ENCODE measurements at regions not wholly inside any gene's neighbourhood (a gene's known extent, or its start where the extent isn't known, plus 50 kb on each side); places are given as distances from the start of the nearest gene placed in this dataset.

- Mint-ChIP-seq H3K27me3 (ENCODE audit: low read depth) (peaks cover 6% of the 10 kb centered on the region), H3K4me1 (no peaks in the 10 kb centered on the region), H3K4me3 (no peak overlapping the region), H3K9me3 (no peaks in the 10 kb centered on the region), H3K36me3 (no peaks in the 10 kb centered on the region), H3K27ac (no peak overlapping the region)
- TF ChIP-seq, protein P1, sequence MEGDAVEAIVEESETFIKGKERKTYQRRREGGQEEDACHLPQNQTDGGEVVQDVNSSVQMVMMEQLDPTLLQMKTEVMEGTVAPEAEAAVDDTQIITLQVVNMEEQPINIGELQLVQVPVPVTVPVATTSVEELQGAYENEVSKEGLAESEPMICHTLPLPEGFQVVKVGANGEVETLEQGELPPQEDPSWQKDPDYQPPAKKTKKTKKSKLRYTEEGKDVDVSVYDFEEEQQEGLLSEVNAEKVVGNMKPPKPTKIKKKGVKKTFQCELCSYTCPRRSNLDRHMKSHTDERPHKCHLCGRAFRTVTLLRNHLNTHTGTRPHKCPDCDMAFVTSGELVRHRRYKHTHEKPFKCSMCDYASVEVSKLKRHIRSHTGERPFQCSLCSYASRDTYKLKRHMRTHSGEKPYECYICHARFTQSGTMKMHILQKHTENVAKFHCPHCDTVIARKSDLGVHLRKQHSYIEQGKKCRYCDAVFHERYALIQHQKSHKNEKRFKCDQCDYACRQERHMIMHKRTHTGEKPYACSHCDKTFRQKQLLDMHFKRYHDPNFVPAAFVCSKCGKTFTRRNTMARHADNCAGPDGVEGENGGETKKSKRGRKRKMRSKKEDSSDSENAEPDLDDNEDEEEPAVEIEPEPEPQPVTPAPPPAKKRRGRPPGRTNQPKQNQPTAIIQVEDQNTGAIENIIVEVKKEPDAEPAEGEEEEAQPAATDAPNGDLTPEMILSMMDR (IDR thresholded peaks at IDR 0.05; ENCODE audit: unreplicated experiment), result no peak
- DNase-seq (ENCODE audit: low spot score in 2 of 2, unreplicated experiment in 2 of 2), result no peak
Measured at GRCh38 chr4:165662341-165662740, 210.7 kb upstream of the TLL1 start.

- Mint-ChIP-seq H3K9me3 (no peaks in the 10 kb centered on the region), H3K27me3 (ENCODE audit: low read depth) (peaks cover 3% of the 10 kb centered on the region), H3K4me3 (no peak overlapping the region), H3K36me3 (no peaks in the 10 kb centered on the region), H3K4me1 (no peaks in the 10 kb centered on the region), H3K27ac (no peak overlapping the region)
- TF ChIP-seq, protein P1 (IDR thresholded peaks at IDR 0.05; ENCODE audit: unreplicated experiment), result no peak
- DNase-seq (ENCODE audit: low spot score in 2 of 2, unreplicated experiment in 2 of 2), result no peak
Measured at GRCh38 chr4:165663411-165663810, 209.6 kb upstream of the TLL1 start.

DNA sequence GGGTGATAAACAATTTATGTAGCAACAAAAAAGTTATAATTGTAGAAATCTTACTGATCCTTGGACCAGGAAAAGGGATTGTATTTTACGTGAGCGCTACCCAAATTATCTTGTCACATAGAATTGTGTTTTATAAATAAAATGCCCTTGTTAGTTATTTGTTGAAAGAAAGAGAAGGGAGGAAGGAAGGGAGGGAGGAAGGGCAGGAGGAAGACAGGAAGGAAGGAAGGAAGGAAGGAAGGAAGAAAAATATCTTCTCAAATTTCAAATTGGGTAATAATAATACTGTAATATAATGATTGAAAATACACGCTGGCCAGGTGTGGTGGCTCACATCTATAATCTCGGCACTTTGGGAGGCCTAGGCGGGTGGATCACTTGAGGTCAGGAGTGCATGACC is 206.2 kb upstream of the TLL1 start:
- H3K36me3 Mint-ChIP-seq, result no peaks in the 10 kb centered on the region
- no peak overlapping the region for H3K27ac Mint-ChIP-seq
- peaks cover 5% of the 10 kb centered on the region for H3K4me1 Mint-ChIP-seq
- no peaks in the 10 kb centered on the region for H3K9me3 Mint-ChIP-seq
- TF ChIP-seq, protein P1 (IDR thresholded peaks at IDR 0.05; ENCODE audit: unreplicated experiment), result no peak
- H3K27me3 Mint-ChIP-seq (ENCODE audit: low read depth), result no peaks in the 10 kb centered on the region
- no peak for DNase-seq (ENCODE audit: low spot score in 2 of 2, unreplicated experiment in 2 of 2)
- H3K4me3 Mint-ChIP-seq, result no peak overlapping the region

DNA sequence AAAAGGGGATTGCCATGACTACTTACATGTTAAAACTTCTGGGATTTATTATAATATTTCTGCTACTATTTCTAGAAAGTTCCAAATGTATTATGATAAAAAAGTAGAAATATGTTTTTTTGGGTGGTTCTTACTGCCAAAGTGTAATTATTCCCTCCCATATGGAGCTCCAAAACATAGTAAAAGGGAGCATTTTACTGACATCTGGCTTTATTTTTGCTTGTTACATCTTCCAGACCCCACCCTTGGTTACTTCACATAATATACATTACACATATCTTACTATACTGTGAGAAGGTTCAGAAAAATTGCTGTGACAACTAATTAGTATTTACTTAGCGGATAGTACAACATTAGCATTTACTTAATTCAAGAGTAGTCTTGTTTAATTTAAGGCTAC is 205.1 kb upstream of the TLL1 start:
- TF ChIP-seq, protein P1 (IDR thresholded peaks at IDR 0.05; ENCODE audit: unreplicated experiment), result no peak
- Mint-ChIP-seq H3K4me3 (no peak overlapping the region), H3K4me1 (peaks cover 5% of the 10 kb centered on the region), H3K9me3 (no peaks in the 10 kb centered on the region), H3K27ac (no peak overlapping the region), H3K36me3 (no peaks in the 10 kb centered on the region), H3K27me3 (ENCODE audit: low read depth) (no peaks in the 10 kb centered on the region)
- no peak for DNase-seq (ENCODE audit: low spot score in 2 of 2, unreplicated experiment in 2 of 2)

DNA sequence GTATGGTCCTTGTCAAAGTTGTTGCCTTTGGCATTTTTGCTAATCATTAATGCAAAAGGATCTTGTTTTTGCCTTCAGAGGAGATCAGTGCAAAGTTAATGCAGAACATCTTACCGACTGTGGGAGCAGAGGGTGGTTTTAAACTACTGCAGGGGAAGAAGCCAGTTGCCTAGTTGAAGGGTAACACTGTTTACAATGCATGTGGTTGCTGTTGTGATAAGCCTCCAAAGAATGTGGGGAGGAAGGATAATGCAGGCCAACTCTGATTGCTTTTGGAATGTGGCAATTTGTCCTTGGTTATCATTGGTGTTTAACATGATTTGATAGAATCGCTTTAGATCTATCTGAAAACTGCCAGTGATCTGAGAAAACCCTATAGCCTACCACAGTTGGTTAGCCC is 204.3 kb upstream of the TLL1 start:
- Mint-ChIP-seq H3K4me3 (no peak overlapping the region), H3K9me3 (no peaks in the 10 kb centered on the region), H3K36me3 (no peaks in the 10 kb centered on the region), H3K27me3 (ENCODE audit: low read depth) (no peaks in the 10 kb centered on the region), H3K4me1 (peaks cover 5% of the 10 kb centered on the region), H3K27ac (peak overlapping the region; percentile 0)
- DNase-seq (ENCODE audit: low spot score in 2 of 2, unreplicated experiment in 2 of 2), result no peak
- TF ChIP-seq, protein P1 (IDR thresholded peaks at IDR 0.05; ENCODE audit: unreplicated experiment), result no peak

- no peak for DNase-seq (ENCODE audit: low spot score in 2 of 2, unreplicated experiment in 2 of 2)
Measured at GRCh38 chr4:165677081-165677480, 196.0 kb upstream of the TLL1 start.

More at GRCh38 chr4:165677081-165677480, 196.0 kb upstream of the TLL1 start:
- TF ChIP-seq, protein P1 (IDR thresholded peaks at IDR 0.05; ENCODE audit: unreplicated experiment), result no peak
- Mint-ChIP-seq H3K27ac (no peak overlapping the region), H3K4me3 (no peak overlapping the region), H3K36me3 (no peaks in the 10 kb centered on the region), H3K27me3 (ENCODE audit: low read depth) (no peaks in the 10 kb centered on the region), H3K9me3 (peaks cover 3% of the 10 kb centered on the region), H3K4me1 (no peaks in the 10 kb centered on the region)
